ENCODE measurements at regions not wholly inside any gene's neighbourhood (a gene's known extent, or its start where the extent isn't known, plus 50 kb on each side); places are given as distances from the start of the nearest gene placed in this dataset.

DNA sequence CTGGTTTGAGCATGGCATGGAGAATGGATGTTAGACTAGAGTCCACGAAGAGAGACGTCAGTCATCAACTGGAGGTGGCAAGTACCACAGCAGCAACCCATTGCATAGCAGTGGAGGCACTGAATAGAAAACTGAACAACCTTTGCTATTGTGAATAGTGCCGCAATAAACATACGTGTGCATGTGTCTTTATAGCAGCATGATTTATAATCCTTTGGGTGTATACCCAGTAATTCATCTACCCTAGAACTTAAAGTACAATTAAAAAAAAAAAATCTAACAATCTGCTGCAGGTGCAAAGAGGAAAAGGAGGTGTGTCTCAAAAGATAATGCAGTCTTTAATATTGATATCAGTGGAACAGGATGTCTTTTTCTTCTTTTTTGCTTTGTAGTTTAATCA is 443.4 kb upstream of the ISX start:
- TF ChIP-seq, protein P1, sequence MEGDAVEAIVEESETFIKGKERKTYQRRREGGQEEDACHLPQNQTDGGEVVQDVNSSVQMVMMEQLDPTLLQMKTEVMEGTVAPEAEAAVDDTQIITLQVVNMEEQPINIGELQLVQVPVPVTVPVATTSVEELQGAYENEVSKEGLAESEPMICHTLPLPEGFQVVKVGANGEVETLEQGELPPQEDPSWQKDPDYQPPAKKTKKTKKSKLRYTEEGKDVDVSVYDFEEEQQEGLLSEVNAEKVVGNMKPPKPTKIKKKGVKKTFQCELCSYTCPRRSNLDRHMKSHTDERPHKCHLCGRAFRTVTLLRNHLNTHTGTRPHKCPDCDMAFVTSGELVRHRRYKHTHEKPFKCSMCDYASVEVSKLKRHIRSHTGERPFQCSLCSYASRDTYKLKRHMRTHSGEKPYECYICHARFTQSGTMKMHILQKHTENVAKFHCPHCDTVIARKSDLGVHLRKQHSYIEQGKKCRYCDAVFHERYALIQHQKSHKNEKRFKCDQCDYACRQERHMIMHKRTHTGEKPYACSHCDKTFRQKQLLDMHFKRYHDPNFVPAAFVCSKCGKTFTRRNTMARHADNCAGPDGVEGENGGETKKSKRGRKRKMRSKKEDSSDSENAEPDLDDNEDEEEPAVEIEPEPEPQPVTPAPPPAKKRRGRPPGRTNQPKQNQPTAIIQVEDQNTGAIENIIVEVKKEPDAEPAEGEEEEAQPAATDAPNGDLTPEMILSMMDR (conservative IDR thresholded peaks at IDR 0.05; ENCODE audit: low read depth, low read length): no peak
- no peak for TF ChIP-seq EZH2 (IDR thresholded peaks at IDR 0.05; ENCODE audit: borderline replicate concordance, low read depth, low read length, poor library complexity, severe bottlenecking)

Measured in A673 (cell line).